AG10803 (cell line): ENCODE measurements at regions not wholly inside any gene's neighbourhood (a gene's known extent, or its start where the extent isn't known, plus 50 kb on each side); places are given as distances from the start of the nearest gene placed in this dataset.

Experiments
- DNase-seq: peaks from one replicate; pipeline ENCODE4 v3.0.0; 2010; ENCODE audit warnings: low read depth
- H3K4me3 ChIP-seq: 2 replicates; pipeline ENCODE4 v1.5.1; 2011; ENCODE audit warnings: mild to moderate bottlenecking, low read length, control low read depth
- TF ChIP-seq, protein P1 (sequence below): conservative IDR thresholded peaks from 2 replicates; pipeline ENCODE4 v1.5.1; 2011; ENCODE audit warnings: mild to moderate bottlenecking, low read length, control low read depth, inconsistent platforms

GRCh38 chr22:47609653-47610052 lies 847.2 kb downstream of the TBC1D22A start:
- no peak for DNase-seq
- H3K4me3 ChIP-seq: no peak overlapping the region
- TF ChIP-seq, protein P1, sequence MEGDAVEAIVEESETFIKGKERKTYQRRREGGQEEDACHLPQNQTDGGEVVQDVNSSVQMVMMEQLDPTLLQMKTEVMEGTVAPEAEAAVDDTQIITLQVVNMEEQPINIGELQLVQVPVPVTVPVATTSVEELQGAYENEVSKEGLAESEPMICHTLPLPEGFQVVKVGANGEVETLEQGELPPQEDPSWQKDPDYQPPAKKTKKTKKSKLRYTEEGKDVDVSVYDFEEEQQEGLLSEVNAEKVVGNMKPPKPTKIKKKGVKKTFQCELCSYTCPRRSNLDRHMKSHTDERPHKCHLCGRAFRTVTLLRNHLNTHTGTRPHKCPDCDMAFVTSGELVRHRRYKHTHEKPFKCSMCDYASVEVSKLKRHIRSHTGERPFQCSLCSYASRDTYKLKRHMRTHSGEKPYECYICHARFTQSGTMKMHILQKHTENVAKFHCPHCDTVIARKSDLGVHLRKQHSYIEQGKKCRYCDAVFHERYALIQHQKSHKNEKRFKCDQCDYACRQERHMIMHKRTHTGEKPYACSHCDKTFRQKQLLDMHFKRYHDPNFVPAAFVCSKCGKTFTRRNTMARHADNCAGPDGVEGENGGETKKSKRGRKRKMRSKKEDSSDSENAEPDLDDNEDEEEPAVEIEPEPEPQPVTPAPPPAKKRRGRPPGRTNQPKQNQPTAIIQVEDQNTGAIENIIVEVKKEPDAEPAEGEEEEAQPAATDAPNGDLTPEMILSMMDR: no peak

DNA sequence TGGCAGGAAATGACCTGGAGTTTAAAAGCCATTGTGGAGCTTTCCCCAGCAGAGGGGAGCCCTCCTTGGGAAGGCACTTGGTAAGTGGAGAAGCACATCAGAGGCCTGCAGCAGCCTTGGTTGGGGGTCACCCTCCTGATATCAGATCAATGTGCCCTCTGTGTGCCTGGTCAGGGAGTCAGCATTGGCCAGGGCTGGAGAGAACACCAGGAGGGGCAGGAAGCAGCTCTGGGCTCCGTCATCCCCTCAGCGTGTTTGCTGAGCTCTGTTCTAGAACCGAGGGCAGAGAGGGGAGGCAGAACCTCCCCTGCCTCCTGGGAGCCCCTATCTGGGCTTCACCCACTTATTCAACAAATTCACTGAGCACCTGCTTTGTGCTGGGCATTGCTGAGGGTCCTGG lies 846.0 kb downstream of the TBC1D22A start:
- TF ChIP-seq, protein P1: no peak
- no peak for DNase-seq
- H3K4me3 ChIP-seq: no peak overlapping the region

DNA sequence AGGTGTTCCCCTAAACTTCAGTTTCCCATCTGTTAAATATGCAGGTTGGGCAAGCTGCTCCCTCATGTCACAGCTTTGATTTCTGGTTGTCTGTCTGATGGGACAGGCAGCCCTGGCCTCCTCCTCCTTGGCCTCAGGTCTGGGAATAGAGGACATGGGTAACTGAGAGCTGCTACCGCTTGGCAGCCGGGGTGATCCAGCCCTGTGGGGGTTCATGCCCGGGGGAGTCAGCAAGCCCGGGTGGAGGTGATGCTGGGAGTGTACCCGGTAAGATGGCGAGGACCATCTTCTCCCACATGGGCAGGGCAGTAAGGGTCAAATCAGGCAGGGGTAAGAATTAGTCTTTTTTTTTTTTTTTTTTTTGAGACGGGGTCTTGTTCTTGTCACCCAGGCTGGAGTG lies 845.0 kb downstream of the TBC1D22A start:
- DNase-seq: no peak
- TF ChIP-seq, protein P1: no peak
- no peak overlapping the region for H3K4me3 ChIP-seq

- TF ChIP-seq, protein P1: no peak
- no peak overlapping the region for H3K4me3 ChIP-seq
- no peak for DNase-seq
These were observed 844.0 kb downstream of the TBC1D22A start for GRCh38 chr22:47606426-47606825.

GRCh38 chr22:47605886-47606285 lies 843.4 kb downstream of the TBC1D22A start:
- TF ChIP-seq, protein P1: no peak
- no peak overlapping the region for H3K4me3 ChIP-seq
- no peak for DNase-seq

GRCh38 chr22:47605441-47605840 lies 843.0 kb downstream of the TBC1D22A start:
- DNase-seq: no peak
- no peak overlapping the region for H3K4me3 ChIP-seq
- TF ChIP-seq, protein P1: no peak

- no peak overlapping the region for H3K4me3 ChIP-seq
- DNase-seq: no peak
- TF ChIP-seq, protein P1: no peak
These were observed 842.1 kb downstream of the TBC1D22A start for GRCh38 chr22:47604563-47604962.
